Chondrocyte (in vitro differentiated cells): ENCODE measurements at regions not wholly inside any gene's neighbourhood (a gene's known extent, or its start where the extent isn't known, plus 50 kb on each side); places are given as distances from the start of the nearest gene placed in this dataset.

Experiments
- DNase-seq: peaks from one replicate; pipeline ENCODE4 v3.0.0; 2021; ENCODE audit warnings: mixed read lengths, low spot score
- H3K27ac Mint-ChIP-seq: one replicate; pipeline ENCODE4 v1.8.0; 2021; ENCODE audit warnings: mild to moderate bottlenecking, moderate library complexity, mixed read lengths; ENCODE audit not compliant: unreplicated experiment
- H3K27me3 Mint-ChIP-seq: 2 replicates; pipeline ENCODE4 v1.8.0; 2021; ENCODE audit warnings: low read depth, mixed read lengths
- H3K36me3 Mint-ChIP-seq: 2 replicates; pipeline ENCODE4 v1.8.0; 2021; ENCODE audit warnings: low read depth, mixed read lengths
- H3K4me1 Mint-ChIP-seq: 2 replicates; pipeline ENCODE4 v1.8.0; 2021; ENCODE audit warnings: low read depth, mild to moderate bottlenecking, mixed read lengths
- H3K4me3 Mint-ChIP-seq: one replicate; pipeline ENCODE4 v1.8.0; 2021; ENCODE audit warnings: mild to moderate bottlenecking, moderate library complexity, mixed read lengths; ENCODE audit not compliant: unreplicated experiment
- H3K9me3 Mint-ChIP-seq: 2 replicates; pipeline ENCODE4 v1.8.0; 2021; ENCODE audit warnings: low read depth, mixed read lengths
- CTCF ChIP-seq: fragments of 200-600 bp; sonication (generic); IDR thresholded peaks from 2 replicates; pipeline ENCODE4 v1.5.0; 2021; ENCODE audit warnings: antibody characterized with exemption, mild to moderate bottlenecking, moderate library complexity

GRCh38 chr2:64363848-64364247 lies 90.1 kb upstream of the LGALSL start:
- Mint-ChIP-seq H3K27ac (no peak overlapping the region), H3K36me3 (peaks cover 1% of the 10 kb centered on the region), H3K4me3 (no peak overlapping the region), H3K4me1 (peaks cover 17% of the 10 kb centered on the region), H3K27me3 (peaks cover 11% of the 10 kb centered on the region), H3K9me3 (no peaks in the 10 kb centered on the region)
- TF ChIP-seq CTCF: no peak
- no peak for DNase-seq

- H3K4me1 Mint-ChIP-seq: no peaks in the 10 kb centered on the region
- no peak overlapping the region for H3K4me3 Mint-ChIP-seq
- H3K9me3 Mint-ChIP-seq: no peaks in the 10 kb centered on the region
- no peak overlapping the region for H3K27ac Mint-ChIP-seq
- peaks cover 1% of the 10 kb centered on the region for H3K36me3 Mint-ChIP-seq
- DNase-seq: no peak
- no peak for TF ChIP-seq CTCF
- peaks cover 9% of the 10 kb centered on the region for H3K27me3 Mint-ChIP-seq
These were observed 86.3 kb upstream of the LGALSL start for GRCh38 chr2:64367444-64368232.

- no peaks in the 10 kb centered on the region for H3K9me3 Mint-ChIP-seq
- TF ChIP-seq CTCF: no peak
- DNase-seq: no peak
- H3K27ac Mint-ChIP-seq: no peak overlapping the region
- no peak overlapping the region for H3K4me3 Mint-ChIP-seq
- H3K36me3 Mint-ChIP-seq: no peaks in the 10 kb centered on the region
- peaks cover 7% of the 10 kb centered on the region for H3K27me3 Mint-ChIP-seq
- peaks cover 4% of the 10 kb centered on the region for H3K4me1 Mint-ChIP-seq
These were observed 84.3 kb upstream of the LGALSL start for GRCh38 chr2:64369706-64370105.

- H3K27ac Mint-ChIP-seq: no peak overlapping the region
- H3K27me3 Mint-ChIP-seq: peaks cover 7% of the 10 kb centered on the region
- no peak for DNase-seq
- no peaks in the 10 kb centered on the region for H3K36me3 Mint-ChIP-seq
- TF ChIP-seq CTCF: no peak
- H3K4me1 Mint-ChIP-seq: peaks cover 7% of the 10 kb centered on the region
- H3K9me3 Mint-ChIP-seq: no peaks in the 10 kb centered on the region
- no peak overlapping the region for H3K4me3 Mint-ChIP-seq
These were observed 82.2 kb upstream of the LGALSL start for GRCh38 chr2:64371727-64372126.

- peaks cover 3% of the 10 kb centered on the region for H3K27me3 Mint-ChIP-seq
- no peak for DNase-seq
- peaks cover 7% of the 10 kb centered on the region for H3K4me1 Mint-ChIP-seq
These were observed 79.3 kb upstream of the LGALSL start for GRCh38 chr2:64374686-64375085.

More at GRCh38 chr2:64374686-64375085, 79.3 kb upstream of the LGALSL start:
- Mint-ChIP-seq H3K4me3 (no peak overlapping the region), H3K27ac (no peak overlapping the region), H3K36me3 (no peaks in the 10 kb centered on the region), H3K9me3 (no peaks in the 10 kb centered on the region)
- TF ChIP-seq CTCF: no peak
